Putamen (tissue), 1 donor: ENCODE measurements at regions not wholly inside any gene's neighbourhood (a gene's known extent, or its start where the extent isn't known, plus 50 kb on each side); places are given as distances from the start of the nearest gene placed in this dataset.
A peak's percentile ranks its signal among the peaks of the same experiment; 100 is the strongest.
"Not testable (repeated sequence)": the region's sequence is repeated elsewhere in the genome, so short reads cannot be mapped to it uniquely, and the experiment has no call there.

Source experiments
- DNase-seq: peaks from one replicate; pipeline ENCODE4 v3.0.0-alpha.2; 2016; ENCODE audit warnings: low spot score

DNA sequence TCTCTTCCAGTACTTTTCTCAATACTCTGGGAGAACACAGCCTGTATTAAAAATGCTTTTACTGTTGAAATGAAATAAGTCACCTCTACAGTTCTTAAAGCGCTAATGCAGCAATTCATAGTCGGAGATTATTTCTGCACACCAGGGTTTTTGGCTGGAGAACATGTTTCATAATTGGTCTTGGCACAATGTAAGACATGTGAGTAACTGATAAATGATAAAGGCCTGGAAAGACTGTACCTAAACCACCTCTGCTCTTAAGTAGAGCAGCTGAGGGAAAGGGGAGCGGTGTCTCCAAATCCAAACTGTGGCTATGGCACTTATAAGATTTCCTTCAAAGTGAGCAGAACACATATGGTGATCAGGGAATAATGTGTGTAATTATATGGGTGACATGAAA is 390.3 kb upstream of the MBL2 start:
- no peak for DNase-seq

DNA sequence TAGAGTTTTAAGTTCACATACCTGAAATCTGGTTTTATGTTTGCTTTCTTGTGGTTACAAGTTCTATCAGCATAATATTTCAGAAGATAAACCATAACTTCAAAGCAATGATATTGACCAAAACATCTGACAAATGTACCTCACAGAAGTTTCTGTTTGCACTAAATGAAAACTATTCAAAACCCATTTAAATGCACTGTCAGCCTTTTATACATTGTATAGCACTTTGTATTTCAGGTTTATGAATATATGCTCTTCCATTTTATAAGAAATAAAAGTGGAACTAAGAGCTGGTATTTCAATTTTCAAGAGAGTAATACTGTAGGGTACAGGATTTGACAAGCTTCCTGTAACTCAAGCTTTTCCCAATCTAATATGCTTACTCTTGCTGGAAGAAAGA is 388.6 kb upstream of the MBL2 start:
- DNase-seq = no peak

DNA sequence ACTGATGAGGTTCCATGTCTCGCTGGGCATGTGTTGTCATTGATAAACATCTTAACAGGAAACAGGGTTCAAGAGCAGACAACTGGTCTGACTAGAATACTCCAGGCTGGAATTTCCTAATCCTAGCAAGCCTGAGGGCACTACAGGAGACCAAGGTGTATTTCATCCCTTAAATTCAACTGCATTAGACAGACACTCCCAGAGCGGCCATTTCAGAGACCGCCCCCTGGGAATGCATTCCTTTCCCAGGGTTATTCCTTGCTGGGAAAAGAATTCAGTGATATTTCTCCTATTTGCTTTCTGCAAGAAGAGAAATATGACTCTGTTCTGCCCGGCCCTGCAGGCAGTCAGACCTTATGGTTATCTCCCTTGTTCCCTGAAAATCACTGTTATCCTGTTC is 383.1 kb upstream of the MBL2 start:
- not testable (repeated sequence) for DNase-seq

DNA sequence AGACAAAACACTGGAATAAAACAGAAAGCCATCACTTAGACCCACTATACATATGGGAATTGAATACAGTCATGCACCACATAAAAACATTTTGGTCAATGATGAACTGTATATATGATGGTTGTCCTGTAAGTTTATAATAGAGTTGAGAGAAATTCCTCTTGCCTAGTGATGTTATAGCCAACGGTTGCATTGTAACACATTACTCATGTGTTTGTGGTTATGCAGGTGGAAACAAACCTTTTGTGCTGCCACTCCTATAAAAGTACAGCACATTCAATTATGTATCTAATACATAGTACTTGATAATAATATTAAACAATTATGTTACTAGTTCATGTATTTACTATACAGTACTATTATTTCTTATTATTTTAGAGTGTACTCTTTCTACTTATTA is 381.2 kb upstream of the MBL2 start:
- DNase-seq = no peak

DNA sequence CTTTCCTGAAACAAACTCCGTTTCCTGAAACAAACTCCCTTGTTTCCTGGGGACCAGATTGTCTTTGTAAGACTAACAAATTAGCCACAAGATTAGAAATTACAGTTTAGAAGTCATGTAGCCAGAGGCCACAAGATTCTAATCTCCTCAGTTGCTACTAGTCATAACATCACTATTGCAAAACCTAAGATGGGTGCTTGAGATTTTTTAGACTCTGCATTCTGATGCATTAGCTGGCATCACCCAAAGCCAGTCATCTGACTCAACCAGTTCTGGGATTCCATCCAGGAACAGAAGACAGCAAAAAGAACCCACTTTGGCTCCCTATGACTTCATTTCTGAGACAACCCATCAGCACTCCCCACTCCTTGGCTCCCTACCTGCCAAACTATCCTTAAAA is 367.9 kb upstream of the MBL2 start:
- no peak for DNase-seq

- DNase-seq = no peak
These were observed 363.3 kb upstream of the MBL2 start for GRCh38 chr10:53135897-53136253.

DNA sequence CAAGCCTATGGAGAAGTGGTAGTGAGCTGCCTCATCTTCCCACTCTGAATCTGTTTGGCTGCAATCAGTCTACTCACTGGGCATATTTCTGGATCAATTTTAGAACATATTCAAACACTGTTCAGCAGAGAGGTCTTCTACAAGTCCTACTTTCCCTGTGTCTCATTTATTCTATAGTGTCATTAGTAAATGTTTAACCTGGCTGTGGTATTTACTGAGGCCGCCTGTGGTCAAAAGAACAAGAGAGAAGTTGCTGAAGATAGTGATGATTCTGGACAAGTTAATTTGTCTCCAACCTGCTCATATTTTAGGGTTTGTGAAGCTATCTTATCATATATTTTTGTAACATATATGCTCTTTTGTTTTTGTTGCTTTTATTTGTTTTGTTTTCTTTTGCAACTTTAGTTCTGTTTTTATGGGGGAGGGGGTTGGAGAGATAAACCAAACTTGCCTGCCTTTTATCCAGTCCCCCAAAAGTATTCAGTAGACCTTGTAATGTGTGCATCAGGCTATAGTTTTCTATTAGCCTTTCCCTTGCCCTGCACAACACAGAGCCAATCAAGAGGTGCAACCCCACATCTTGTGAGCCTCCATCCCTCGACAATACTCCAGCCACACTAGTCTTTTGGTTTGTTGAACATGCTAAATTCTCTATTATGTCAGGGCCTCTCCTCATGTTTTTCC is 362.8 kb upstream of the MBL2 start:
- DNase-seq = no peak

- no peak for DNase-seq
These were observed 361.5 kb upstream of the MBL2 start for GRCh38 chr10:53134050-53134449.

DNA sequence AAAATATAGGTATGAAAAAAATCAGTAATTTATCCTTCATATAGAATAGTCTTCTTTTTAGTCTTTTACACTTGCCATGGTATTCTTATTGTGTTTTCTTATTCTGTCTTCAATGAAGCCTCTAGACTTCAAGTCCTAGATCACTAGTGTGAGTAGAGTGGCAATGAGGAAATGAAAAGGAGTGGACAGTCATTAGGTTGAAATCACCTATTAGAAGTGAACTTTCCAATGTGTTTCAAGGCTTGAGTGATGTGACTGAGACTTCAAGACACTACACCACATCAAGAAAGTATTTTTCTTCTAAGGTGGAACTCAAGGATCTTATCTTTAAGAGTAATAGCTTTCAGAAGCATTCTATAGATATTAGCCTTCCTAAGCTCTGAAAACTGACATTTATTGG is 357.8 kb upstream of the MBL2 start:
- DNase-seq = no peak

DNA sequence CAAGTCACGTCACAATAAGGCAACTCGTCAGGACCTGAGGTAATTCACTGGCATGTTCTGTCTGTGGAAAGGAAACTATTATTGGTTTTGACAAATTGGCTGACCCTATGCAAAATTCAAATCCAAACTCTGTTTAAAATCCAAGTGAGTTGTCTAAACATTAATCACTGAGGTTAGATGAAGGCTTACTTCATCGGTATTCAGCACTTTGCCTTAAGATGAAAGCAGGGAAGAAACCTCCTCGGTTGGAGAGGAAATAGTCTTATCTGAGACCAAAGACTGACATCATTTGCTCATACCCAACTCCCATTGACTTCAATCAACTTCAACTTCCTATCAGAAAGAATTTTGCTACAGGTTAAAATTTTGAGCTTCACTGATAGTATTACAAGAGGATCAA is 355.1 kb upstream of the MBL2 start:
- no peak for DNase-seq

DNA sequence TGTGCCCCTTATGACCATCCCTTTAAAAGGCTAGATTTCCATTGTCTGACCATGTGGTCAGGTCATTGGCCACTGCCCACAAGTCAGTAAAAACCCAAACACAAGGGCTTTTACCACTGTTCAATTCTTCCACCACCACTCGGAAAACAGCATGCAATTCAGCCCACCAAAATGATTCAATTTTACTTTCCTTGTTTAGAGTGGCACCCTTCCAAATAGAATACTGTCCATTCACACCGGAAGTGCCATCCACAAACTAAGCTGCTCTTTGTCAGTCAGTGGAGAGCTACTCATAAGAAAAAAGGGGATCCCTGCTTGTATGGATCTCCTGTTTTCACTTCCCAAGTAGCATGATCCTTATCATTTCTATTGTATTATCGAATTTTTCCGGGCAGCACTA is 350.7 kb upstream of the MBL2 start:
- DNase-seq = no peak

DNA sequence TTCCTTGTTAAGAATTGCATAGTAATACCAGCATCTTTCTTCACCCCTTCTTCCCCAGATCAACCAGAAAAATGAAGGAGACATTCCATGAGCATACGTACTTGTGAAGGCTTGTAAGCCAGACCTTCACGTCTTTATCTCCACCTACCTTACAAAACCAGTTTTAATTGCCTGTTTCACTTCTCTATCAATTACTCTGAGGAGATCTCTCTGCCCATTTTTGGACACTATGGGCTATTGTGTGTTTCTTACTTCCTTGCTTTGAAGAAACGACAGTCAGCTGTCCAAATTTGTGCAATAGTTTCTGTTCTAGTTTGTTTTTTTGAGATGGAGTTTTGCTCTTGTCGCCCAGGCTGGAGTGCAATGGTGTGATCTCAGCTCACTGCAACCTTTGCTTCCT is 349.7 kb upstream of the MBL2 start:
- DNase-seq = peak; percentile 4

GRCh38 chr10:53115660-53116059 is 343.1 kb upstream of the MBL2 start:
- no peak for DNase-seq

GRCh38 chr10:53111529-53111928 is 338.9 kb upstream of the MBL2 start:
- DNase-seq = no peak

GRCh38 chr10:53109320-53109719 is 336.7 kb upstream of the MBL2 start:
- no peak for DNase-seq

DNA sequence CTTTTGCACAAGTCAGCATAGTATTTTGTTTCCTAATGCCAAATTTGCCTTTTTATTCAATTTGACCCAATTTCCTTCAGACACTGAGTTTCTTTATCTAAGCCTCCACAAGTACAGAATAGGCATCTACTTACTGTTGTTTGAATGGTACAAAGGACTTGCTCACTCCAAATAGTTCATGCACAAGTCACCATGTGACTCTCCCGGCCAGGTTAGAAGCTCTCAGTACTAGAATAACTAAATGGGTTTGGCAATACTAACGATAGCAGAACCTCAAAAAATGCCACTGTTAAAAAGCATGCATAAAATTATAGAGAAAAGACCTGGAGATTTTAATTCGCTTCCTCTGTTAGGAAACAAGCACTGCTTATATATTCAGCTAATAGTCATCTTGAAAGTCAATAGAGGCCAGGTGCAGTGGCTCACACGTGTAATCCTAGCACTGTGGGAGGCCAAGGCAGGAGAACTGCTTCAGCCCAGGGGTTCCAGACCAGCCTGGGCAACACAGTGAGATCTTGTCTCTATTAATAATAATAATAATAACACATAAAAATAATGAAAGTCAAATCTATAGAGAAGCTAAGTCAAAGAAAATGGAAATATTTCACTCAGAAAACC is 335.8 kb upstream of the MBL2 start:
- DNase-seq = no peak

- DNase-seq = no peak
These were observed 335.1 kb upstream of the MBL2 start for GRCh38 chr10:53107711-53108110.

- no peak for DNase-seq
These were observed 329.8 kb upstream of the MBL2 start for GRCh38 chr10:53102424-53102823.

- no peak for DNase-seq
These were observed 321.3 kb upstream of the MBL2 start for GRCh38 chr10:53093878-53094277.

DNA sequence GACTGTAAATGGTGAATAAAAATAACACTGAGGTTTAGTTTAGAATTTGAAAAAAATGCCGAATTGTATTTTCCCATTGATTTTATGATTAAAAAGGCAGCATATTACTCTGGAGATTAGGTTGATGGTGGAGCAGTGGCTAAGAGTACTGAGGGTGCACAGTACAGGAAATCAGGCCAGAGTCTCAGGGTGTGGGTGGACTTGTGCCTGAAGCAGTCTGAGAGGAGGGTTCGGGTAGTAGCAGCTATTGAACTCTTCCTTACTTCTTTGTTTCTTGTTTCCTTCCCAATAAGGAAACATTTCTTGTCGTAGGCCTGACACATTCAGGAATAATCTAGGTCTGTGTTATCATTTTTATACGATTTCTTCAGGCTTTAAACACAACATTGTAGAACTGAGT is 319.0 kb upstream of the MBL2 start:
- DNase-seq = no peak

- no peak for DNase-seq
These were observed 316.4 kb upstream of the MBL2 start for GRCh38 chr10:53088961-53089360.

GRCh38 chr10:53079283-53079682 is 306.7 kb upstream of the MBL2 start:
- no peak for DNase-seq

- DNase-seq = no peak
These were observed 304.4 kb upstream of the MBL2 start for GRCh38 chr10:53076948-53077347.

DNA sequence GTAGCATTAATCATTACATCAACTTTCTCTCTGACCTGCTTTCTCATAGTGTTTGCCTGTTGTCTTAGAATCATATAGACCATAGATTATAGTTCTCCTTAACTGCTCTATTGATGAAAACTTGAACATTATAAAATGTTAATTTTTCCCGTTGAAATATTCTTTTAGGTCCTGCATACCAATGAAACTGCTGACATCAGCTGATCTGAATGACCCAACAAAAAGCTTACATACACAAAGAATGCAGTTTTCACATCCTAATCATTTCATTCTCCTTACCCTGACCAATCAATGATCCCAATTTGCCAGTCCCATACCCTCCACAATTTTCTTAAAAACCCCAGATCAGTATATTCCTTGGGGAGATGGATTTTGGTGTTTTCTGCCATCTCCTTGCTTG is 302.9 kb upstream of the MBL2 start:
- no peak for DNase-seq
